Activated T-cell treated with anti-CD3 and anti-CD28 coated beads for 1 hour (primary cell): ENCODE measurements at regions not wholly inside any gene's neighbourhood (a gene's known extent, or its start where the extent isn't known, plus 50 kb on each side); places are given as distances from the start of the nearest gene placed in this dataset.
"Not testable (repeated sequence)": the region's sequence is repeated elsewhere in the genome, so short reads cannot be mapped to it uniquely, and the experiment has no call there.

Experiments
- DNase-seq: peaks from one replicate; pipeline ENCODE4 v3.0.0-alpha.2; 2020; ENCODE audit warnings: low read depth

DNA sequence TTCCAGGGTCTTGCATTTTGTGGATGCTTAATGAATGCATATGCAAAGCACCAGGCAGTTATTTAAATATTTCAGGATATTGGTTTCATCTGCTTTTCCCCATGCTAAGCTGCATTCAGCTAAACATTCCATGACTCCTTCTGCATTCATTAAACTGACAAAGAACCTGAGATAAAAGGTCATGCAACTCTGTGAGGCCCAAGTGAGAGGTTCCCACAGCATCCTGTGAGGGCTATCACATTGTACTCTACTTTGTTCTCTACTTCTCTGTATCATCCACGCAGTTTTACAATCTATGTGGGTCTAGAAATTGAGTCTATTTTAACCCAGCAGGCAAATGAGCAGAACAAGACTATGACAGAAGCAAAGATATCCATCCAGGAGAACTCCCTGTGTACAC is 86.4 kb upstream of the PRSS16 start:
- DNase-seq = no peak

DNA sequence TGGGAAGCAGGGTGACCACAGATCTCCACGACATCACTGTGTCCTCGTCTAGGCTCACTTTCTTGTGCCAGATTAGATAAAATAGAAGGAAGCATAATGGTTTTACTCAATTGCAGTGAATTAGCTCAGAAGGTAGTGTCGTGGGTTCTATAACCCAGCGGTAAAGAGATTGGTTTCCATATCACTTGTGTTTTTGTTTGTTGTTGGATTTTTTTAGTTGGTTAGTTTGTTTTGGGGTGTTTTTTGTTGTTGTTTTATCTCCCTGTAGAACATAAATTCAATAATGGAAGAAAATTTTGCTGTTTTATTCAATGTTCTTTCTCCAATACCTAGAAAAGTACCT is 85.9 kb upstream of the PRSS16 start:
- DNase-seq = no peak

DNA sequence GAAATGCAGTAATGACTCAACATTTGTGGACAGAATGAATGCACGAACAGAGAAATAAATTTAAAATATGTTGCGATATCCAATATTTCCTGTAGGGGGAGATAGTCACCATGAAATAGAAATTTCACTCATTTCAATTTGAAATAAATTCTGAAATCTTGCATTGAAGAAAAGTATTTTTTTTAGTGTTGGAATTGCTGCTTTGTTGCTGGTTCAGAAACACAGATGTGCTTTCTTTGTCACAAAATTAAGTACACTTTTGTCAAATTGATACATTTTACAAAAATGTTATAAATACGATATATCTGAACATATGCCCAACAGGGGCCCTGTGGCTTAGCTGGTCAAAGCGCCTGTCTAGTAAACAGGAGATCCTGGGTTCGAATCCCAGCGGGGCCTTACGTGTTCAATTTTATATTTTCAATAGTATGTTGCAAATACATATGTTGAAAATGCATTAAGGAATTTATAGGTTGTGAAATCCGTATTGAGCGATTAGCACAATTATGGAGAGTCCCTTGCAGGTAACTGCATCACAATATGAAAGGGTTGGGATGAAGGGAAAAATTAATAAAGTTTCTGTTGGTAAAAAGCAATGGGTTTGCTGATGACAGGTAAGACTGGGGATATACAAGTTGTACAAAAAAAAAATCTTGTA is 85.4 kb upstream of the PRSS16 start:
- no peak for DNase-seq

DNA sequence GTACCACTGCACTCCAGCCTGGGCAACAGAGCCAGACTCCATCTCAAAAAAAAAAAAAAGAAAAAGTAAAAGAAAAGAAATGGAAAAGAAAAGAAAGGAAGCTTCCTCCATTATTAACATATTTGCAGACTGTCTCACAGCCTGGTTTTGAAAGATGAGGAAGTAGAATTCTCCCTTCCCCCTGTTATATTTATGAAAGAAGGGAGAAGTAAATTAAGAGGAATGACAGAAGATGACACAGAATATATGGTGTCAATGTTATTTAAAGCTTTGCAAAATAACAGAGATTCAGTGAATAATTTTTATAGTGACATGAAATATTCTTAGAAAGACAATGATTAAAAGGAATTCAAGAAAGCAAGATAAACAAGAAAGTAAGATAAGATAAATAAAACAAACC is 83.7 kb upstream of the PRSS16 start:
- no peak for DNase-seq

DNA sequence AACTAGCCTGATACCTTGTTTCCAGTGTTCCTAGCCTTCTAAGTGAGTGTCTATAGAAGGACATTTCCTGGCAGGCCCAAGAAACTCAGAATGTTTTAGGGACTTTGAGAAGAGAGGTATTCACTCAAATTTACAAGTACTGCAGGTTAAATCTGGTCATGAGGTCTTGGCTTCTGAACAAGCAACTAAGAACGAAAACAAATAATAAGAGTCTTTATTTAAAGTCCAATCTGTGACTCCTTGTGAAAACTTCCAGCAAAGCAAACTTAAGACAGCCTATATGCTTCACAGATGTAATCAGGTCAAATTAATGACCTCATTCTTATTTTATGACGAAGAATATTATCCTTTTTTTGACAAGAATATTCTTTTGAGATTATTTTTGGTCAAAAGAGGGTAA is 79.4 kb upstream of the PRSS16 start:
- DNase-seq = no peak

DNA sequence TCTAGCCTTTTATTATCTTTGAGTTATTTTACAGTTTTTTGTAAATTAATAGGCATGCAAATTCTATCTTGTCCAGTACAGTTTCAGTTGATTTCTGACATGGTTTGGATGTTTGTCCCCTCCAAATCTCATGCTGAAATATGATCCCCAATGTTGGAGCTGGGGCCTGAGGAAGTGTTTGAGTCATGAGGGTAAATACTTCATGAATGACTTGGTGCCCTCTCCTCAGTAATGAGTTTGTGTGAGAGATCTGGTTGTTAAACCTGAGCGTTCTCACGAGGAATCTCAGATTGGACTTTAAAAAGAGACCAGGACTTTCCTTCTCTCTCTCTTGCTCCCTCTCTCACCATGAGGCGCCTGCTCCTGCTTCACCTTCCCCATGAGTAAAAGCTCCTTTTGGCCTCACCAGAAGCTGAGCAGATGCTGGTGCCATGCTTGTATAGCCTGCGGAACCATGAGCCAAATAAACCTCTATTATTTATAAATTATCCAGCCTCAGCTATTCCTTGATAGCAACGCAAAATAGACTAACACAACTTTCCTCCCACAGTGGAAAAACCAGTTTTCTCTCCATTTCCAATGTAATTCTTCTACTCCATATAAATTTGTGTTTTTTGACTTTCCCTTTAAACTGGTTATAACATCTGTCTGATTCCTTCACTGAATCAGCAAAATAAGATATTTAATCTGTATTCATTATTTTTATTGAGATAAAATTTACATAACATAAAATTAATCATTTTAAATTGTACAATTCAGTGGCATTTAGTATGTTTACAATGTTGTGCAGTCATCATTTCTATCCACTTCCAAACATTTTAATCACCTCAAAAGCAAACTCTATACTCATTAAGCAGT is 78.7 kb upstream of the PRSS16 start:
- no peak for DNase-seq

DNA sequence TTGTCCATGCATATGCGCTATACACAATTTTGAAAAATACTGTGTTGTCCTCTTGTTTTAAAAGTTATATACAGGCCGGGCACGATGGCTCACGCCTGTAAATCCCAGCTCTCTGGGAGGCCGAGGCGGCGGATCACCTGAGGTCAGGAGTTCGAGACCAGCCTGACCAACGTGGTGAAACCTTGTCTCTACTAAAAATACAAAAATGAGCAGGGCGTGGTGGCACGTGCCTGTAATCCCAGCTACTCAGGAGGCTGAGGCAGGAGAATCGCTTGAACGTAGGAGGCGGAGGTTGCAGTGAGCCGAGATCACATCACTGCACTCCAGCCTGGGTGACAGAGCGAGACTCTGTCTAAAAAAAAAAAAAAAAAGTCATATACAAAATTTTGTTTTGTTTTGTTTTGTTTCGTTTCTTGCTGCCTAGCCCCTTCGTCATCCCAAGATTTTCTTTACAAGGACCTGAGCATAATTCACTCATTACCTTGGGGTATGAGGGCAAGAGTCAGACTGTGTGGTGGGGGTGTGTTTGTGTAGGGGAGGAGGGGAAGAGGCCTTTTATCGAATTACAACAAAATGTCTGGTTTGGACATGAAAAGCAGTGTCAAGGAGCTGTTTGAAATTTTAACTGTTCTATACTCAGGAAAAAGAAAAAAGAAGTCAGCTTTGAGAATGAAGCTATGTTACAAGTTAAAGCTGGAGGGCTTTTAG is 74.8 kb upstream of the PRSS16 start:
- DNase-seq = not testable (repeated sequence)

DNA sequence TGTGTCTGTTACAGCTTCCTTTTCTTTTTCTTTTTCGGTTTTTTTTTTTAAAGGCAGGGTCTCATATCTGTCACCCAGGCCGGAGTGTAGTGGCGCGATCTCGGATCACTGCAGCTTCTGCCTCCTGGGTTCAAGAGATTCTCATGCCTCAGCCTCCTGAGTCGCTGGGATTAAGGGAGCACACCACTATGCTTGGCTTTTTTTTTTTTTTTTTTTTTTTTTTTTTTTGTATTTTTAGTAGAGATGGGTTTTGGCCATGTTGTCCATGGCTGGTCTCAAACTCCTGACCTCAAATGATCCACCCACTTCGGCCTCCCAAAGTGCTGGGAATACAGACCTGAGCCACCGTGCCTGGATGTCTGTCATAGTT is 74.3 kb upstream of the PRSS16 start:
- DNase-seq = not testable (repeated sequence)

DNA sequence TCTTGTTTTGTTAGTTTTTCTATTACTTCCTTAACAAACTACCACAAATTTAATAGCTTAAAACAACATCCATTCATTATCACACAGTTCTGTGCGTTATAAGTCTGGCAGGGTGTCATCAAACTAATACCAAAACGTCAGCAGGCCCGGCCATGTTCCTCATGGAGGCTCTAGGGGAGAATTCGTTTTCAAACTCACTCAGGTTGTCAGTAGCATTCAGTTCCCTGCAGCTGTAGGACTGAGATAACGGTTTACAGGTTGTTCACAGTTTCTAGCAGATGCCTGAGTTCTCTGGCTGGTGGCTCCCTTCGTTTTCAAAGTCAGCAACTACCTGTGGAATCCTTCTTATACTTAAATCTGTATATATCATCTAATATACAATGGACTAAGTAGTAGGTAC is 72.5 kb upstream of the PRSS16 start:
- no peak for DNase-seq

DNA sequence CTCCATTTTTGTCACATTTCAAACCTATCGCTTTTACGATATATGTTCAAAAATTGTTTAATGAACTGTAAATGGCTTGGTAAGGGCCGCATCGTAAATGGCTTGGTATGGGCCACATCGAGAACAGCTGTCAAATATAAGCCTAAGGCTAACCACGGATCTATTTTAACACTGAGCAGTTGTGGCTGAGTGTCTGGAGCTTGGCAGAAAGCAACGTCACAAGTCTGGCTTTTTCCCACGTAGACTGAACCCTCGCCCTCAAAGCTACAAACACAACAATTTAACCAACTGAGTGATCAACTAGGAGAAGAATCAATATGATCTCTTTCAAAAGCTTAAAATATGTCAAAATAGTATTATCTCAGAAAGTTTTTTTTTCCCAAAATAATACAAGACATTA is 71.4 kb upstream of the PRSS16 start:
- no peak for DNase-seq

DNA sequence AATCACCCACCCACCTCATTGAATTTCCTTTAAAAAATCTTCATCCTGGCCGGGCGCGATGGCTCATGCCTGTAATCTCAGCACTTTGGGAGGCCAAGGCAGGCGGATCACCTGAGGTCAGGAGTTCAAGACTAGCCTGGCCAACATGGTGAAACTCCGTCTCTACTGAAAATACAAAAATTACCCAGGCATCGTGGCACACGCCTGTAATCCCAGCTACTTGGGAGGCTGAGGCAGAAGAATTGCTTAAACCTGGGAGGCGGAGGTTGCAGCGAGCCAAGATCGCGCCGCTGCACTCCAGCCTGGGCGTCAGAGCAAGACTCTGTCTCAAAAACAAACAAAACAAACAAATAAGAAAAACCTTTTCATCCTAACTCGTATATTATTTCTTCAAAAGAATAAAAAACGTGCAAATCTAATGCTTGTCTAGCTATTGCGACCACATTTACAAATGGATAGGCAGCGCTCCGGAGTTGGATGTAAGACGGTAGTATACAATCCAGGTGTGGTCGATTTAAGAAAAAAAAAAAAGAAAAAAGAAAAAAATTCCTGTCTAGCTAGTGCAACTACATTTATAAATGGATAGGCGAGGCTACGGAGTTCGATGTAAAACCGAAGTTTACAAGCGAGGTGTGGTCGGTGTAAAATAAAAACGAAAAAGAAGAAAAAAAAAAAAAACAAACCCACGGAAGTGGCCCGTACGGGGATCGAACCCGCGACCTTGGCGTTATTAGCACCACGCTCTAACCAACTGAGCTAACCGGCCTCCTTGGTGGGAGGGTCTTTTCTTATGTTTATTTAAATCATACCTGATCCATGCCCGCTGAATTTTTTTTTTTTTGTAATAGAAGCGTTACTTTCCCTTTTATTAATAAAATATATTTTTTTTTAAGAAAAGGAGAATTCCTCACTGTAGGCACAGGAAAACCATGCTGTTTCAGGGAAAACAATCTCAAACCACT is 70.7 kb upstream of the PRSS16 start:
- peak; percentile 70 for DNase-seq

DNA sequence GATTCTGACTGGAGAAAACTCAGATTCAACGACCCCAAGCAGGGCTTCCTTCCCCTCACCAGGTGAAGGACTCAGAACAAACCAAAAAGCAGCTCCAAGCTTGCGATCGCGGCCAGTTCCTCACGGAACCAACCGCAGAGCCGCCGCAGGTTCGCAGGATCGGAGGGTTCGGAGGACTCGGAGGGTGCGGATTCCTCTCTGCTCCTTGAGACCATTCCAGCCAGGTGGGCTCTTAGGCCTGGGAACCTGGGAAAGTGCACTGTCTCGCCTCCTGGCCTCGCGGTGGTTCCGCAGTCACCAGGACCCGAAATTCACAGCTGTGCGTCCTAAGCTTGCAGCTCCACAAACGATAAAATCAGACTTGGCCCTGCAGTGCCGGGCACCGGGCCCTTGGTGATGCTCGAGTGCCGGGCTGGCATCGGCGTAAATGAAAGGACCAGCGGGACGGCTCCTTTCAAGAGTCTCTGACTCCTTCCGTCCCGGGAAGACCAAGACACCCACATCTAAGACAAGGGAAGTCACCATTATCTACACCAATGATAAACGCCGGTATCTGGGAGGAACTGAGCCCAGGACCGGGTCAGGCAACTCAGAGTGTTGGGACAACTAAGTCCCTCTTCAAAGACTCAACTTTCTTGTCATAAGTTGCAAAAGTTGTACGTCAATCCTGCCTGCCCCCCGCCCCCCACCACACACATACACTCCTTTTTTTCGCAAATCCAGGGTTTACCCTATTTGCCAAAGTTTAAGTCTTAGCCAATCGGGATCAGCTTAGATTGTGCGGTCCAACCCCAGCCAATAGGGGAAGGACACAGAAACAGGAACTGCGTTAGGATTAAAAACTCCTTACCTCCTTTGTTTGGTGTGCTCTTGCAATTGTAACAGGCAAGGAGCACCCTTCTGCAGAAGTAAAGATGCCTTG is 69.8 kb upstream of the PRSS16 start:
- DNase-seq = peak; percentile 53

DNA sequence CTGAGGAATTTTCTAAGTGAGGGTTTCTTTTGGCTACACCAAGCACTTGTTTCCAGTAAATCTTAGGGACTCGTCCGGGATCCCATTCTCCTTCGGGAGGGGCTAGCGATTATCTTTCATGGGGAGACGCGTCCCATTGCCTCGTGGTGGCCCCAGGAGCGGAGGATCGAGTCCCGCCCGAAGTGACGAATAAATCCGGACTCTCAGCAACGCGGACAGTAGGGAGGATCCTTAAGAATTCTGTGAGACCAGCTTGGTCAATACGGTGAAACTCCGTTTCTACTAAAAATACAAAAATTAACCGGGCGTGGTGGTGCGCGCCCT is 69.1 kb upstream of the PRSS16 start:
- DNase-seq = no peak

DNA sequence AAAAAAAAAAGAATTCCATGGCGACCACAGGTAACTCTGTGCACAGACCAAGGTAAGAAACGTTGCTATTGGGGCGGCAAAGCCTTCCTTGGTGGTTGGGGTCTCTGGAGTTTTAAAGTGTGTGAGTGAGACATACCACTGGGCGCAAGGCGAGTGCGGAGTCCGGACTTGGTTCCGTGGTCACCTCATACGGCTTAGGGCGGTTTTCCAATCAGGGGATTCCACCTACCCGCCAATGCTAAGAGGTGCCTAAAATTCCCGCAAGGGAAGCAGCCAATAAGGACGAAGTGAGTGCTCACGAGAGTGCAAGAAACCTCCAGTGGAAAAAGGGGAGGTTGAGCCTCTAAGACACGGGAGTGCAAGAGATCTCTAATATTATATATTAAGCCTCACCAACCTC is 68.6 kb upstream of the PRSS16 start:
- DNase-seq = no peak

DNA sequence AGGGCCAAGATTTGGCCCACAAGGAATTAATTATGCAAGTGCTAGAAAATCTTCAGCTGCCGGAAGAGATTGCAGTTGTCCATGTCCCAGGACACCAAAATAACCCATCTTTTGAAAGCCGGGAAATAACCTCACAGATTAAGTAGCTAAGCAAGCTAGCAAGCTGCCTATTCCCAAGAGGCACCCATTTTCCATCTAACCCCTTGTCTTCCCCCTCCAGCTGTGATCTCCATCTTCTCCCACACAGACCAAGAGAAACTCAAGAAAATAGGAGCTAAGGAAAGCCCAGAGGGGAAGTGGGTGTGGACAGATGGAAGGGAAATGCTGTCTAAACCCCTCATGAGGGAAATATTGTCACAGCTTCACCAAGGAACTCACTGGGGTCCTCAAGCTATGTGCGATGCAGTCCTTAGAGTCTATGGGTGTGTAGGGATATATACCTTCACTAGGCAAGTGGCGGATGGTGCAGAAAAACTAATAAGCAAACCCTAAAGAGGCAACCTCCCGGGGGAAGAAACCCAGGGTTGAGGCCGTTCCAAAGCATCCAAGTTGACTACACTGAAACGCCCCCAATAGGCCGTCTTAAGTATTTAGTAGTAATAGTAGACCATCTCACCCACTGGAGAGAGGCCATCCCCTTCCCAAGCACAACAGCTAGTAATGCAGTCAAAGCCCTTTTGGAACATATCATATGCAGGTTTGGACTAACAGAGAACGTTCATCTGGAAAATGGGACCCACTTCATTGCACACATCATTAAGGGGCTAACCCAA is 64.3 kb upstream of the PRSS16 start:
- DNase-seq = no peak

DNA sequence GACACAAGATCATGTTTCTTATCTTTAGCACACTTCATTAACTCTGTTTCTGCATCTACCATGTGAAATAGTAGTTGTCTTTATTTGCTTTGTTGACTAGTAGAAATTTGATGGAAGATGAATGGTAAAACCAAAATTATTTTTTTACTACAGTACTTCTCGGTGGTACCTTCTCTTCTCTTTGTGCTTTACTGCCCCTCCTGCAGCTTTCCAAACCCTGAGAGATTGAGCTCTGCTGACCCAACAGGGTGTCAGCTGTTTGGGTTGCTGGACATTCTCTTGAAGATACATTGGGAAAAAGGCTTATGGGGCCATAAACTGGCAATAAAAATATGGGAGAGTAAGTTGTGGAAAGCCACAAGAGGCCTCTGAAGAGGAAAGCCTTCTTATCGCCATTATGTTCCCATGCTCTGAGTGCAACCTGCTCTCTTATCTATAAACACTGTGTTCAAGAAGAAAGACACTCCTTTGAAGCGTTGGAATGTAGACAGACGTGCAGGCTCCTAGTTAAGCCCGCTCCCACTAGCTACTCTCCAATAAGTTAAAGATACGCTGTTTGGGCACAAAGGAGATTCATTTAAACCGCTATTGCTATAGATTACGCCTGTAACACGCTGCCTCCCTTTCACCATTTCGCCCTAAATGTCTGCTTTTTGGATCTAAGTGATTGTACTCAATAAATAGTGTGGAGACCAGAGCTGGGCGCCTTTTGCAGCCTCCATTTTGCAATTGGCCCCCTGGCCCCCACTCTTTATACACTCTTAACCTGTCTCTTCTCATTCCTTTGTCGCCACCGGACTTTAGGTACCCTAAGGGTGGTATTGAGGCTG is 60.1 kb upstream of the PRSS16 start:
- DNase-seq = no peak

DNA sequence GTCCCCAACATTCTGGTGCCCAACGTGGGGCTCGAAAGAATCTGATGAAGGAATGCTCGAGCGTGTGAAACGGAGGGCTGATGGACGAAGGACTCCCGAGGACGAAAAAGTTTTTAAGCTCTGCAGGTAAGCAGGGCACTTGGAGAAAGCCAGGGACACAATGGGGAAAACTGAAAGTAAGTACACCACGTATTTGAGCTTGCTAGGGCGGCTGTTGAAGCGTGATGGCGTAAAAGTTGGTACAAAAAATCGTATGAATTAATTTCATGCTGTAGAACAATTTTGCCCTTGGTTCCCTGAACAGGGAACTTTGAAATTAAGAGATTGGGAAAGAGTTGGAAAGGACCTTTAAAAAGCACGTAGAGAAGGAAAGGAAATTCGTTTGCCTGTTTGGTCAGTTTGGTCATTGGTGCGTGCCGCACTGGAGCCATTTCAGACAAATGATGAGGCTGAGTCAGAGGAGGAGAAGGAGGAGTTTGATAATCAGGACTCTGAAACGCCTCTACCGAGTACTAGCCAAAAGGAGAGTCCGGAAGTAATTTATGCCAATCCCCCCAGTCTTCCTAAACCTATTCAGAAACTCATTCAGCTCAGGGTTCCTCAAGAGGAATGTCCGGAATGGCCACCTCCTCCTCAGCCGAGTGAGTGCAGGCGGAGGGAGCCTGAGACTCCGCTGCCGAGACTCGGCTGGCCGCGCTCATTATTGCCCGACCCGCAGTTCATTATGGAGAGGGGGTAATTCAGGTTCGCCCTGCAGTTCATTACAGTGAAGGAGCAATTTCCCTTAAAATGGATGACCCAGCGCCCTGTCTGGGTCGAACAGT is 59.2 kb upstream of the PRSS16 start:
- peak; percentile 12 for DNase-seq

DNA sequence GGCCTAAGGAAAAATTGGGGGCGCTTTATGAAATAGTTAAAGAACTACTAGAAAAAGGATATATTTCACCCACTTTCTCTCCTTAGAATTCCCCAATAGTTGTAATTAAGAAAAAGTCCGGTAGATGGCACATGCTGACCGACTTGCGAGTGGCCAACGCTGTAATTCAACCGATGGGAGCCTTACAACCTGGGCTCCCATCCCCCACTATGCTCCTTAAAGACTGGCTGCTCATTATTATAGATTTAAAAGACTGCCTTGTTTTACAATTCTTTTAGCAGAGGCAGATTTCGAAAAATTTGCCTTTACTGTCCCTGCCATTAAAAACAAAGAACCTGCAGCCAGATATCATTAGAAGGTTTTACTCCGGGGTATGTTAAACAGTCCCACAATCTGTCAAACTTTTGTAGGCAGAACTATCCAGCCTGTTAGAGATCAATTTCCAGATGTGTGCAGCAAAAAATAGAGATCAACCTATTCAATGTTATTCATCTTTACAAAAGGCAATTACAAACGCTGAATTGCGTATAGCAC is 58.5 kb upstream of the PRSS16 start:
- peak; percentile 25 for DNase-seq
